Astrocyte (in vitro differentiated cells and primary cell): ENCODE measurements at regions not wholly inside any gene's neighbourhood (a gene's known extent, or its start where the extent isn't known, plus 50 kb on each side); places are given as distances from the start of the nearest gene placed in this dataset.

Source experiments
- DNase-seq: peaks from one replicate; pipeline ENCODE4 v3.0.0-alpha.2; 2010; ENCODE audit warnings: low read depth
- FAIRE-seq: peaks from 2 replicates; lab custom pipeline; 2011; peaks lifted over from hg19 to GRCh38; lab: Jason Lieb, UNC
- H2AFZ ChIP-seq: 2 replicates; pipeline ENCODE4 v1.6.0; 2012; ENCODE audit warnings: low read depth, low read length, inconsistent platforms
- H3K27ac ChIP-seq: 2 replicates; pipeline ENCODE4 v1.5.1; 2011; ENCODE audit warnings: low read depth, low read length, inconsistent platforms
- H3K27me3 ChIP-seq: 2 replicates; pipeline ENCODE4 v1.6.0; 2011; ENCODE audit warnings: low read length, inconsistent platforms; ENCODE audit not compliant: insufficient read depth
- H3K36me3 ChIP-seq: 2 replicates; pipeline ENCODE4 v1.5.1; 2011; ENCODE audit warnings: low read length, inconsistent platforms; ENCODE audit not compliant: insufficient read depth
- H3K4me1 ChIP-seq: 2 replicates; pipeline ENCODE4 v1.5.1; 2011; ENCODE audit warnings: low read length, inconsistent platforms; ENCODE audit not compliant: insufficient read depth
- H3K4me2 ChIP-seq: 2 replicates; pipeline ENCODE4 v1.6.0; 2012; ENCODE audit warnings: low read length, inconsistent platforms
- H3K4me3 ChIP-seq: 2 replicates; pipeline ENCODE4 v1.5.1; 2011; ENCODE audit warnings: low read depth, mild to moderate bottlenecking, low read length, inconsistent platforms; ENCODE audit not compliant: insufficient read depth
- H3K79me2 ChIP-seq: 2 replicates; pipeline ENCODE4 v1.6.0; 2012; ENCODE audit warnings: mild to moderate bottlenecking, low read length, inconsistent platforms; ENCODE audit not compliant: insufficient read depth
- H3K9ac ChIP-seq: 2 replicates; pipeline ENCODE4 v1.6.0; 2012; ENCODE audit warnings: mild to moderate bottlenecking, low read length, inconsistent platforms
- H3K9me3 ChIP-seq: 2 replicates; pipeline ENCODE4 v1.5.1; 2012; ENCODE audit warnings: low read depth, mild to moderate bottlenecking, low read length, inconsistent platforms; ENCODE audit not compliant: insufficient read depth
- H4K20me1 ChIP-seq: 2 replicates; pipeline ENCODE4 v1.6.0; 2012; ENCODE audit warnings: low read length, inconsistent platforms; ENCODE audit not compliant: insufficient read depth
- H3K27ac Mint-ChIP-seq: one replicate; pipeline ENCODE4 v1.8.0; 2021; ENCODE audit warnings: mild to moderate bottlenecking, mixed read lengths; ENCODE audit not compliant: unreplicated experiment
- H3K27me3 Mint-ChIP-seq: one replicate; pipeline ENCODE4 v1.8.0; 2021; ENCODE audit warnings: low read depth, mixed read lengths; ENCODE audit not compliant: unreplicated experiment
- H3K36me3 Mint-ChIP-seq: one replicate; pipeline ENCODE4 v1.8.0; 2021; ENCODE audit warnings: low read depth, mixed read lengths; ENCODE audit not compliant: unreplicated experiment
- H3K4me1 Mint-ChIP-seq: one replicate; pipeline ENCODE4 v1.8.0; 2021; ENCODE audit warnings: low read depth, mixed read lengths; ENCODE audit not compliant: unreplicated experiment
- H3K4me3 Mint-ChIP-seq: one replicate; pipeline ENCODE4 v1.8.0; 2021; ENCODE audit warnings: mild to moderate bottlenecking, moderate library complexity, mixed read lengths; ENCODE audit not compliant: unreplicated experiment
- H3K9me3 Mint-ChIP-seq: one replicate; pipeline ENCODE4 v1.8.0; 2021; ENCODE audit warnings: mild to moderate bottlenecking, mixed read lengths; ENCODE audit not compliant: unreplicated experiment
- EZH2 ChIP-seq: IDR thresholded peaks from 2 replicates; pipeline ENCODE4 v1.6.1; 2012; ENCODE audit warnings: mild to moderate bottlenecking, low read length, inconsistent platforms; ENCODE audit not compliant: insufficient read depth
- TF ChIP-seq, protein P1 (sequence below): IDR thresholded peaks from 2 replicates; pipeline ENCODE4 v1.5.1; 2011; ENCODE audit warnings: low read depth, mild to moderate bottlenecking, inconsistent platforms, low read length, moderate library complexity; ENCODE audit not compliant: insufficient read depth

DNA sequence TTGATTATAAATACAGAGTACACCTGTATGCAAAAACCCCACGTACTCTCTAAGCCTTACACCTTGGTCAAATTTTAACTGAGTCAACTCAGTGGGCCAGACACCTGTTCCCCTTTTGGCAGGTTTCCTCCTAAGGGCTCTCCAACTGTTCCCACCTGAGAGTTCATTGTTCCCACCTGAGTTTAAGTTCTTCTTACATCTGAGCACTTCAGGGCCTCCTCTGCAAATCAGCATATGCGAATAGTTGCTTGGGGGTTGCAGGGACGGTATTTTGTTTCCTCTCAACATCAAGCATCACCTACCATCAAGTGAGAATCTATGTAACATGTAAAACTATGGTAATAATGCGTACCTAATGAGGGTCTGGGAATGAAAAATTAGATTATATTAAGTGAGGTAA is 300.0 kb downstream of the PIK3R1 start:
- Mint-ChIP-seq H3K36me3 (no peaks in the 10 kb centered on the region), H3K9me3 (no peaks in the 10 kb centered on the region), H3K4me3 (no peak overlapping the region), H3K27me3 (no peaks in the 10 kb centered on the region), H3K4me1 (no peaks in the 10 kb centered on the region), H3K27ac (no peak overlapping the region)
- H3K79me2 ChIP-seq: no peaks in the 10 kb centered on the region
- TF ChIP-seq EZH2: no peak
- H3K27ac ChIP-seq: no peak overlapping the region
- H3K36me3 ChIP-seq: no peaks in the 10 kb centered on the region
- FAIRE-seq: no peak
- H3K4me1 ChIP-seq: no peaks in the 10 kb centered on the region
- no peak overlapping the region for H2AFZ ChIP-seq
- no peaks in the 10 kb centered on the region for H4K20me1 ChIP-seq
- no peak for DNase-seq
- no peaks in the 10 kb centered on the region for H3K9me3 ChIP-seq
- H3K4me3 ChIP-seq: no peak overlapping the region
- no peak overlapping the region for H3K4me2 ChIP-seq
- no peaks in the 10 kb centered on the region for H3K27me3 ChIP-seq
- H3K9ac ChIP-seq: no peak overlapping the region

DNA sequence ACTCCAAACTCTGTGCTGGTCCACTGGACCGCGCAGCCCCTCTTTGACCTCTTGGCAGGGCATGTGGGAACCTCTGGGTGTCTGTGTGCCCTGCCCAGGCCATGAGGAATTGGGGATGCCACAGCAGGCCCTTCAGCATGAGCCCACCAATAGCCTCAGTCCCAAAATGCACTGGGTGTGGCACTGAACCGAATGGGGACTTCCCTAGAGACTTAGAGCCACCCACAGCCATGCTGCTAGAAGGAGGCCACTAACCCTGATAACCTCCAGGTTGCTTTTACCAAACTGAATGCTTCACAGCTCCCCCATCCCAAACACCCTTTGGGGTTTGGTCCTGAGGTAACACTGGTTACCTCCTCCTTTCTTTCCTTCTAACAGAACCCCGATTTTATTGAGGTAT is 302.7 kb downstream of the PIK3R1 start:
- Histone ChIP-seq H3K9ac (no peak overlapping the region), H3K9me3 (no peaks in the 10 kb centered on the region), H3K79me2 (no peaks in the 10 kb centered on the region), H3K36me3 (no peaks in the 10 kb centered on the region), H3K4me2 (no peak overlapping the region), H3K27ac (no peak overlapping the region), H4K20me1 (no peaks in the 10 kb centered on the region), H3K4me3 (no peak overlapping the region), H3K27me3 (no peaks in the 10 kb centered on the region), H2AFZ (no peak overlapping the region), H3K4me1 (no peaks in the 10 kb centered on the region)
- no peak overlapping the region for H3K27ac Mint-ChIP-seq
- DNase-seq (no peak), FAIRE-seq (no peak)
- no peaks in the 10 kb centered on the region for H3K9me3 Mint-ChIP-seq
- H3K4me1 Mint-ChIP-seq: peaks cover 12% of the 10 kb centered on the region
- H3K4me3 Mint-ChIP-seq: no peak overlapping the region
- no peaks in the 10 kb centered on the region for H3K36me3 Mint-ChIP-seq
- TF ChIP-seq EZH2: no peak
- TF ChIP-seq, protein P1, sequence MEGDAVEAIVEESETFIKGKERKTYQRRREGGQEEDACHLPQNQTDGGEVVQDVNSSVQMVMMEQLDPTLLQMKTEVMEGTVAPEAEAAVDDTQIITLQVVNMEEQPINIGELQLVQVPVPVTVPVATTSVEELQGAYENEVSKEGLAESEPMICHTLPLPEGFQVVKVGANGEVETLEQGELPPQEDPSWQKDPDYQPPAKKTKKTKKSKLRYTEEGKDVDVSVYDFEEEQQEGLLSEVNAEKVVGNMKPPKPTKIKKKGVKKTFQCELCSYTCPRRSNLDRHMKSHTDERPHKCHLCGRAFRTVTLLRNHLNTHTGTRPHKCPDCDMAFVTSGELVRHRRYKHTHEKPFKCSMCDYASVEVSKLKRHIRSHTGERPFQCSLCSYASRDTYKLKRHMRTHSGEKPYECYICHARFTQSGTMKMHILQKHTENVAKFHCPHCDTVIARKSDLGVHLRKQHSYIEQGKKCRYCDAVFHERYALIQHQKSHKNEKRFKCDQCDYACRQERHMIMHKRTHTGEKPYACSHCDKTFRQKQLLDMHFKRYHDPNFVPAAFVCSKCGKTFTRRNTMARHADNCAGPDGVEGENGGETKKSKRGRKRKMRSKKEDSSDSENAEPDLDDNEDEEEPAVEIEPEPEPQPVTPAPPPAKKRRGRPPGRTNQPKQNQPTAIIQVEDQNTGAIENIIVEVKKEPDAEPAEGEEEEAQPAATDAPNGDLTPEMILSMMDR: no peak
- no peaks in the 10 kb centered on the region for H3K27me3 Mint-ChIP-seq

DNA sequence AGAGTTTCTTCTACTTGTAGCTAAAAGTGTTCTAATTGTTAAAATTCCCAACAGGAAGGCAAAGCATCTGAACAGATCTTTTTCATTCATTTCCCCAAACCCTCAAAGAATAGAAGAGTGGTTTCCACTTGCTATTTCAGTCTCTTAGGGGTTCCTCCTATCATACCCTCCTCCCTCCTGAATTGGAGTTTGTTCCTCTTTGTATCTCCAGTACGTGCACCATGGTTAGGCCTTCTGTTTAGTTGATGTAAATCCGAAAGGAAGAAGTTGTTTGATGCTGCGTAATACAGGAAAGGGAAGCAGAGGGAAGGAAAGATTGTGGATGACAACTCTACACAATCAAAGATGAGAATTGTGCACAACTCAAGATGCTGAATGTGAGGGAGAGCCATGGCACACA is 303.6 kb downstream of the PIK3R1 start:
- H3K4me3 Mint-ChIP-seq: no peak overlapping the region
- TF ChIP-seq, protein P1: no peak
- no peak for TF ChIP-seq EZH2

More for the DNA sequence above, 303.6 kb downstream of the PIK3R1 start:
- Histone ChIP-seq H3K36me3 (no peaks in the 10 kb centered on the region), H3K27ac (no peak overlapping the region), H2AFZ (no peak overlapping the region), H3K4me2 (no peak overlapping the region), H4K20me1 (no peaks in the 10 kb centered on the region), H3K27me3 (no peaks in the 10 kb centered on the region), H3K4me3 (no peak overlapping the region), H3K9me3 (no peaks in the 10 kb centered on the region), H3K79me2 (no peaks in the 10 kb centered on the region), H3K4me1 (no peaks in the 10 kb centered on the region), H3K9ac (no peak overlapping the region)
- Mint-ChIP-seq H3K9me3 (no peaks in the 10 kb centered on the region), H3K36me3 (no peaks in the 10 kb centered on the region), H3K4me1 (peaks cover 15% of the 10 kb centered on the region), H3K27ac (no peak overlapping the region), H3K27me3 (no peaks in the 10 kb centered on the region)
- FAIRE-seq (no peak), DNase-seq (no peak)
